GM19035 (cell line): ENCODE measurements at regions not wholly inside any gene's neighbourhood (a gene's known extent, or its start where the extent isn't known, plus 50 kb on each side); places are given as distances from the start of the nearest gene placed in this dataset.

ENCODE experiments used
- ATAC-seq: cut with Tn5 transposase; IDR thresholded peaks from one replicate; pipeline ENCODE4 v1.9.1; 2021; ENCODE audit not compliant: unreplicated experiment

GRCh38 chr13:76795701-76796695, 90.2 kb downstream of the KCTD12 start:
- ATAC-seq: no peak

DNA sequence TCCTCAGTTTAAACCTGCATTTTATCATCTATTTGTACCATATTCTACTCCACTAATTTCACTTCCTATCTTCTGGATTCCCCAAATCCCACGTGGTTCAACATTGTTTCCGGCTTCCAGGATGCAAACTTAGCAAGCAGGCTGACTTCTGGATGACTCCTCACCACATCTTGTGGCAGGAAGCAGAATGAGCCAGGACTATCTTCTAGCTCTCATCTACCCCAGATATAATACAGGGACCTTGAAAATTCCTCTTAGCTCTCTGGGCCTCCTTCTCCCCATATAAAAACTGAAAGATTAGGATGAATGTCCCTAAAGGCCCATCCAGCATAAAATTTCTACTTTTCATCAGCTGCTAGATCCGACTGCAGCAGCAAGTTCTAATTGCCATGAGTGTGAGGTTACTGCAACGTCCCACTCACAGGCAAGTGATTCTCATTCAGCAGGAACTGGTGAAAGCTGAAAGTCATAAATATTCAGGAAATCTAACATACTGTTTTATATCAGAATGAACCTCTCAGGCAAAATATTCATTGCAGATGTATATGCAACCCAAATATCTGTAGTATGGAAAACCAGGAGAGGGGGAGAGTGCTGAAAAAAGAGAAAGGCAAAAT, 93.4 kb downstream of the KCTD12 start:
- no peak for ATAC-seq

DNA sequence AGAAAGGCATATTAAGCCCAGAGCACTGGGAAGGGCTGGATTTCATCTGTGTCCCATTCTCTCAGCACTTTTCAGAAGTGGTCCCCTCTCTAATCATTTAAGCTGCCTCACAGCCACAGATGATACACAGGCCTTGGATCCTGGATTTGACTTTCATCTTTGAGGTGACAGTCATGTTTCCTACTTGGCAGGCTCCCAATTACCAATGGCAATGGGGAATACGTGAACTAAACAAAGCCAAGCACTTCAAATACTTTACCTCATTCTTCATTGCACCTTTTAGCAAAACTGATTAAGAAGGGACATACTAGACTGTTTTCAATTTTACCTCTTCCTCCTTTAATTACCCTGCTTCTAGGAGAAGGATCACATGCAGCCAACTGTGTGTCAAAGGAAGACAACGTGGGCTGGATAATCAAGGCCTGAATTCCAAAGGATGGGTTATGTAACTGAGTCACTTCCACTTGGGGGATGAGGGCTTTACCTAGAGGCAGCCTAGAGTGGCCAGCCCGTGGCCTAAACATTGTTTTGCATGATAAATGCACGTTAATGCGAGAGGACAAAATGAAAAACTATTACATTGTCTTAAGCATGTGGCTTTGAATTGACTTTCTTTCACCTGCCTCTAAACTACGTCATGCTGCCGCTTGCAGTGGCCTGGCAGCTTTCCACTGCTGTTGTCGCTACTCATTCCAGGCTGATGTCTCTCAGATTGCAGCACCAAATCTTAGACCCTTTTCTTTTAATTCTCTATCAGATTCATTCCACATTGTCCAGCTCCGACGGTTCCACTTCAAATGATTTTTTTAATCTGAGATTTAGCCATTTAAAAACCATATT, 95.0 kb downstream of the KCTD12 start:
- no peak for ATAC-seq

DNA sequence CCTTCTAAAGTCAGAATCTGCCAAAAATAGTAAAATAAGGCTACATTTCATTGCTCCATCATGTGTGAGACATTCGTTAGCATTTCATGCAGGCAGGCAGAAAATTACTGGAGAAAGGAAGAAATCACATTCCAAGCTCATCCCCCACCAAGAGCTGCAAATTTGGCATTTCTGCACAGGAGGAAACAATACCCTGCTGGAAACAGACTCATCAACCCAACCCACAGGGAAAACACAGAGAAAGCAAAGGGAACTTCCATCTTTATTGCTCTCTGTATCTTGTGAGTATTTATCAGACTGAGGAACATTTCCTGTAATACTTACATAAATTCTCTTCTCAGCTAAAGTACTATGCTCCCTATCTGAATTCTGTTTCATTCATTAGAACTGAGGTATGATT, 95.7 kb downstream of the KCTD12 start:
- no peak for ATAC-seq

GRCh38 chr13:76783798-76784197, 102.4 kb downstream of the KCTD12 start:
- no peak for ATAC-seq

DNA sequence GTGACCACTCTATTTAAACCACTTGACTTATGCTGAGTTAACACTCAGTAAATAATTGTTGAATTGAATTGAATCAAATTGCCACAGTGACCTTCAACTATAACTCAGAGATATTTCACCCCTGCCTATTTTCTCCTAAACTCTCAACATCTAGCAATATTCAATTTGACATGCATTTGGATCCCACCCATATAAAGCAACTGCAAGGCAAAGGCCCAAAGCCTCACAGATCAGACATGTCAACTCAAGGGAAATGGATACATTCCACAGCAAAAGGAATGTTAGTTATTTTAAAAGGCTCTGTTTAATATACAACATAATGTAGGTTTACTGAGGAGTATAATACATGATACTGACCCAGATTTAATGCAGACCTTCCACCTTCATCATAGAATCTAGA, 107.4 kb downstream of the KCTD12 start:
- no peak for ATAC-seq

DNA sequence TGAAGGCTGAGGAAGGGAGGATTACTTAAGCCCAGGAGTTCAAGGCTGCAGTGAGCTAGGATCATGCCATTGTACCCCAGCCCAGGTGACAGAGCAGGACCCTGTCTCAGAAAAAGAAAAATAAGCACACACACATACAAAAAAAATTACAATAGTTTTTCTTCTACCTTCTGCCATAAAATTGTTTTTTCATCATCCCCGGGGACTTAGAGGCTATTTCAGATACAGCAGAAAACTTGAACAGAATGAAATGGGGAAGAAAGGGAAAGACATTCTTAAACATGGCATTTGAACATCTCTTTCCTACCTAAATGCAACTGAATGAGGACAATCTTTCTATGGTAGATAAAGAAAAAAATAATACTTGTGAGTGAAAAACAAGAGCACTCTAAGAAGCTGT, 109.1 kb downstream of the KCTD12 start:
- ATAC-seq: no peak

DNA sequence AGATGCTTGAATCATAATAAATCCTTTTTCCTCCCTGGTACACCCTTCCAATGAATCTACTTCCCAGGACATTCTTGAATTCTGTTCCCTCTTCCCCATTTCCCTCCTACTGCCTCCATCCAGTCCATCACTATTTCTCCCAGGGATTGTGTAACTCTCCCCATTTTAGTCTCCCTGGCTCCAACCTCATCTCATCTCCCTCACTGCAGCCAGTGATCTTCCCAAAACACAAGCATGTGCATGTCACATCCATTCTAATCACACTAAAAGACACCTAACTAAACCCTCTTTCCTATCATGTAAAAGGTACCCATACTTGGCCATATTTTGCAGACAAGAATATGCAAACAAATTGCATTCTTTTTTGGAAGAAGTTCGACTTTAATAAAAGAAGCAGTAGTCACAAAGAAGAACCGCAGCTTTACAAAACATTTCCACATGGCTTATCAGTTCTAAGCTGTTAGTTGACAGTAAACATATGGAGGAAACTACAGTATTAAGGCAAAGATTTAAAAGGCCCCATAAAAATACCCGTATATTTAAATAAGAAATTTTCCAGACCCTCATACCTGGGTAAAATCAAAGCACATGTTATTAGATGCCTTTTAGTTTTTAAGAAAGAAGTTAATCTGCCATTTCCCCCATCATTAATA, 111.0 kb downstream of the KCTD12 start:
- no peak for ATAC-seq

DNA sequence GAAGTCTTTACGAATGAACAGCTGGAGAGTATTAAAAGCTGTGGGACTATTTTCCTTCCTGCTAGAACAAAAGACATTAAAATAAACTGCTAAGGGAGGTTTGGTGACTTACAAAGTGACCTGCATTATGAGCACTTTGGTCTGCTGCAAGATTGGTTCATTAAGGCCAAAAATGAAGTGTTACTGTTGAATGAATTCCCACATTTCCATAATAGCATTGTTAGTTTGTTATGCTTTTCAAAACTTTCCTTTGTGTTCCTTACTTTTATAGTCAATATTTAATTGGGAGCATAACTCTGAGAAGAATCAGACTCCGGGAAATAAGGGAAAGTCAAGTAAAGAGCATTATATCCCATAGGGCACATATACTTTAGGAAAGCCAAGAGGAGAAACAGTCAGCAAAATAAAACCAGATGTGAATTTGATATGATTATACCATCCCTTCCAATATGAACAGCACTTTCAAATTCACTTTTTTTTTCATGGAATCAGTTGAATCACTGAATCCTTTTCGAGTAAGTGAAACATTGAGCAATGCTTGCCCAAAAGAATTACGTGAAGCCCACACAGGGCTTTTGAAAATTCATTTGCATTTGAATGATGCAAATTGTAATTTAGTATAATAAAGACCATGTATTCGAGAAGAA, 112.6 kb downstream of the KCTD12 start:
- no peak for ATAC-seq

- no peak for ATAC-seq
Measured at GRCh38 chr13:76772241-76772640, 114.0 kb downstream of the KCTD12 start.

DNA sequence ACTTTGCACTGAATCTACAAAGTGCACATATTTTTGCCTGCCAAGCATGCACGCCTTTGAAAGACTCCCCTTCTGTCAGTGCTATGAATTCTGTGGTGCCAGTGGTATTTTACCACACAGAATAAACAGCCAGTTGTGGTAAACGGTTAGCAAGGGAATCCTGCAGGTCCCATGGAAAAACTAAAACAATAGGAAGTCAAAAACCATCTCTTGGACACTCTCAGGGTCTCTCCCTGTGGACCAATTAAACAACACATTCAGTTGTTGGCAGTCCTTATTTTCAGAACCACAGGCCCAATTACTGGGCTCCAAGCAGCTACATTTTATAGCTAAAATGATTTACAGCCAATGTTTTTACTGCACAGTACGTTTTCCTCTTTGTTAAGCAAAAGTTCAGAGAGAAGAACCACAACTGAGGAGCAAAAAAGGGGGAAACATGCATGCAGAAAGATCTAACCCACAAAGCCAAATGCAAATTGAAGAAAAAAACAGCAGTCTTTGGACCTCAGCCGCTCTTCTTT, 116.9 kb downstream of the KCTD12 start:
- no peak for ATAC-seq

GRCh38 chr13:76768384-76768783, 117.8 kb downstream of the KCTD12 start:
- no peak for ATAC-seq

DNA sequence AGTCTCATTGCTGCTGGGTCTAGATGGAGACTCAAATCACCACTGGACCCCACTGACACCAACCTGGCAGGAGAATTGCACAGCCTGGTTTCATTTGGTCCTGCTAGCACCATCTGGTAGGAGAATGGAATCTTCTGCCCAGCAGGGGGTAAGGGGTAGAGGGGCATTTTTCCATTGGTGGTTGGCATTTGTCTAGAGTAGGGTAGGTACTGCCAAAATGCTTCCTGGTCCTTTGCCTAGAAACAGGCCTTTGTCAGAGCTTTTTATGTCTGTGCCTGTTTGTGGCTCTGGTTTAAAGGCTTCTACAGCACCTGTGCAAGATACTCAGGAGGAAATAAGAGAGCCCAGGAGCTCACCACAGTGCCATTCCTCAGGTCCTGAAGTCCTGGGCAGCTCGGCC, 121.3 kb downstream of the KCTD12 start:
- no peak for ATAC-seq

- no peak for ATAC-seq
Measured at GRCh38 chr13:76764429-76764828, 121.8 kb downstream of the KCTD12 start.

GRCh38 chr13:76762721-76763120, 123.5 kb downstream of the KCTD12 start:
- no peak for ATAC-seq

DNA sequence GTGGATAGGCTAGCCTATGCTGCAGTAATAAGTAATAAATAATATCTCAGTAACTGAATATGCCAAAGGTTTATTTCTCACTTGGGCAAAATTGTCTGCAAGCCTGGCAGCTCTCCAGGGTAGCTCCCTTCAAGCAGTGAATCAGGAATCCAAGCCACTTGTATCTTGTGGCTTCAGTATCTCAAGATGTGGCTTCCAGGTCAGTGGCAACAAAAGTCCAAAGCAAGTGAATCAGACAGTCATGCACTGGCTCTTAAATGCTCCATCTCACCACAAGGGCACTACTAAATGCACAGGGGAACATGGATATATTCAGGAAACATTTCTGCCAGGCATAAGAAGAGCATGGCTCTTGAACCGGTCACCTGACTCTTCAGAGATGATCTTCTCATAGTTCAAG, 126.3 kb downstream of the KCTD12 start:
- ATAC-seq: no peak

GRCh38 chr13:76758738-76759137, 127.5 kb downstream of the KCTD12 start:
- ATAC-seq: no peak

DNA sequence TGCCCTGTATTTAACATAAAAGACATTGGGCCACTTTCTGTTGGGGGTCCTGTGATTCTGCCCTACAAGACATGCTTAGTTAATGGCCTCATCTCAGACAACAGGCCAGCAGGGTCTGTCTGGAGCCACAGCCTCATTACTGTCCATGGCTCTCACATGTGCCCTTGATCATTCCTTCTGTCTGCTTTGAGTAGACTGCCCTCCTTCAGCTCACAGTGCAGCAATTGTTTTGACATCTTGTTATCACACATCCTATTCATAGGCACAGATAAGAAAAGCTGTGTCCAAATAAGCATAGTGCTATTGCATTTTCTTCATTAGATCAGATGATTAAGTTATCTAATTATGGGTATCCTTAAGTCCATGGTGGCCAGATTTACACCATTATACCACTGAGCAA, 127.9 kb downstream of the KCTD12 start:
- ATAC-seq: no peak

DNA sequence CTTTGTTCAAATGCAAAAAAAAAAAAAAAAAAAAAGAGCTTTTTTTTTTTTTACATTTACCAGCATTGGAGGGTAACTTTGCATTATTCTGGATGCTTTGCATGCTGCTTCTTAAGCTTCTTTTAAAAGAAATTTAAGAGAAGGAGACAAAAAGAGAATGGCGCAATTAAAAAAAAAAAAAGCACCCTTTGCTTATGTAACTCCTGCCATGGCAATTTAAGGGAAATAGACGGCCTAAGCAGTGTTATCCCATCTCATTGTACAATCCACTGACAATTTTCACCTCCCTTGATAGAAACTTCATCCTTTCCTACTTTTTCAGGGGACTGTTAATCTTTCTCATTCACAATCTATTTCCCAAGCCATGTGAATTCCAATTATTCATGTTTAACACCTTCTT, 129.8 kb downstream of the KCTD12 start:
- no peak for ATAC-seq

- ATAC-seq: no peak
Measured at GRCh38 chr13:76754414-76754813, 131.8 kb downstream of the KCTD12 start.
